ENCODE measurements at regions not wholly inside any gene's neighbourhood (a gene's known extent, or its start where the extent isn't known, plus 50 kb on each side); places are given as distances from the start of the nearest gene placed in this dataset.

- H3K4me3 ChIP-seq = no peak overlapping the region
- no peaks in the 10 kb centered on the region for H3K36me3 ChIP-seq
- no peaks in the 10 kb centered on the region for H3K4me1 ChIP-seq
- DNase-seq (ENCODE audit: low spot score in 2 of 2) = no peak
- TF ChIP-seq POLR2AphosphoS5 (IDR thresholded peaks at IDR 0.05) (no peak), EP300 (IDR thresholded peaks at IDR 0.05) (no peak), CTCF (IDR thresholded peaks at IDR 0.05) (no peak), POLR2A (IDR thresholded peaks at IDR 0.05) (no peak)
- 46% methylated on average over 4 of the region's 4 CpGs for WGBS
- H3K27ac ChIP-seq = no peak overlapping the region
- H3K27me3 ChIP-seq = no peaks in the 10 kb centered on the region
- no peaks in the 10 kb centered on the region for H3K9me3 ChIP-seq
Measured at GRCh38 chr9:101878734-101879133, 140.3 kb upstream of the GRIN3A start.

- DNase-seq (ENCODE audit: low spot score in 2 of 2) = no peak
- Histone ChIP-seq H3K4me3 (no peak overlapping the region), H3K4me1 (no peaks in the 10 kb centered on the region), H3K36me3 (no peaks in the 10 kb centered on the region), H3K27me3 (no peaks in the 10 kb centered on the region), H3K9me3 (no peaks in the 10 kb centered on the region), H3K27ac (no peak overlapping the region)
- WGBS = 83% methylated on average over 1 of the region's 1 CpG
- TF ChIP-seq CTCF (IDR thresholded peaks at IDR 0.05) (no peak), EP300 (IDR thresholded peaks at IDR 0.05) (no peak), POLR2A (IDR thresholded peaks at IDR 0.05) (no peak), POLR2AphosphoS5 (IDR thresholded peaks at IDR 0.05) (no peak)
Measured at GRCh38 chr9:101877439-101877838, 139.0 kb upstream of the GRIN3A start.

- H3K9me3 ChIP-seq = no peaks in the 10 kb centered on the region
- no peak overlapping the region for H3K27ac ChIP-seq
- no peaks in the 10 kb centered on the region for H3K4me1 ChIP-seq
- H3K4me3 ChIP-seq = no peak overlapping the region
- 82% methylated on average over 2 of the region's 2 CpGs for WGBS
- TF ChIP-seq CTCF (IDR thresholded peaks at IDR 0.05) (no peak), EP300 (IDR thresholded peaks at IDR 0.05) (no peak), POLR2AphosphoS5 (IDR thresholded peaks at IDR 0.05) (no peak), POLR2A (IDR thresholded peaks at IDR 0.05) (no peak)
- H3K27me3 ChIP-seq = no peaks in the 10 kb centered on the region
- DNase-seq (ENCODE audit: low spot score in 2 of 2) = no peak
- H3K36me3 ChIP-seq = no peaks in the 10 kb centered on the region
Measured at GRCh38 chr9:101861472-101861871, 123.0 kb upstream of the GRIN3A start.

GRCh38 chr9:101860920-101861319 lies 122.5 kb upstream of the GRIN3A start:
- Histone ChIP-seq H3K27me3 (no peaks in the 10 kb centered on the region), H3K27ac (no peak overlapping the region), H3K4me1 (no peaks in the 10 kb centered on the region), H3K9me3 (no peaks in the 10 kb centered on the region), H3K4me3 (no peak overlapping the region), H3K36me3 (no peaks in the 10 kb centered on the region)
- 37% methylated on average over 1 of the region's 1 CpG for WGBS
- TF ChIP-seq POLR2AphosphoS5 (IDR thresholded peaks at IDR 0.05) (no peak), EP300 (IDR thresholded peaks at IDR 0.05) (no peak), CTCF (IDR thresholded peaks at IDR 0.05) (no peak), POLR2A (IDR thresholded peaks at IDR 0.05) (no peak)
- no peak for DNase-seq (ENCODE audit: low spot score in 2 of 2)

GRCh38 chr9:101859620-101860019 lies 121.2 kb upstream of the GRIN3A start:
- TF ChIP-seq EP300 (IDR thresholded peaks at IDR 0.05) (no peak), CTCF (IDR thresholded peaks at IDR 0.05) (no peak), POLR2A (IDR thresholded peaks at IDR 0.05) (no peak), POLR2AphosphoS5 (IDR thresholded peaks at IDR 0.05) (no peak)
- Histone ChIP-seq H3K4me3 (no peak overlapping the region), H3K36me3 (no peaks in the 10 kb centered on the region), H3K27ac (no peak overlapping the region), H3K9me3 (no peaks in the 10 kb centered on the region), H3K4me1 (no peaks in the 10 kb centered on the region), H3K27me3 (no peaks in the 10 kb centered on the region)
- WGBS = 50% methylated on average over 3 of the region's 3 CpGs
- no peak for DNase-seq (ENCODE audit: low spot score in 2 of 2)
